ENCODE measurements at regions not wholly inside any gene's neighbourhood (a gene's known extent, or its start where the extent isn't known, plus 50 kb on each side); places are given as distances from the start of the nearest gene placed in this dataset.

- TF ChIP-seq CTCF (IDR thresholded peaks at IDR 0.05; ENCODE audit: insufficient read depth, low read depth, low read length) (no peak), EZH2 (IDR thresholded peaks at IDR 0.05; ENCODE audit: insufficient read depth, low read length) (no peak)
These were observed 379.4 kb downstream of the DIPK2A start for GRCh38 chr3:144351011-144351410.

Data from astrocyte (in vitro differentiated cells and primary cell).